IPS-NIHi7 (cell line): ENCODE measurements at regions not wholly inside any gene's neighbourhood (a gene's known extent, or its start where the extent isn't known, plus 50 kb on each side); places are given as distances from the start of the nearest gene placed in this dataset.
A peak's percentile ranks its signal among the peaks of the same experiment; 100 is the strongest.
"Not testable (repeated sequence)": the region's sequence is repeated elsewhere in the genome, so short reads cannot be mapped to it uniquely, and the experiment has no call there.

Experiments
- DNase-seq: peaks from one replicate; pipeline ENCODE4 v3.0.0; 2012; ENCODE audit warnings: mixed read lengths; ENCODE audit errors: extremely low spot score

DNA sequence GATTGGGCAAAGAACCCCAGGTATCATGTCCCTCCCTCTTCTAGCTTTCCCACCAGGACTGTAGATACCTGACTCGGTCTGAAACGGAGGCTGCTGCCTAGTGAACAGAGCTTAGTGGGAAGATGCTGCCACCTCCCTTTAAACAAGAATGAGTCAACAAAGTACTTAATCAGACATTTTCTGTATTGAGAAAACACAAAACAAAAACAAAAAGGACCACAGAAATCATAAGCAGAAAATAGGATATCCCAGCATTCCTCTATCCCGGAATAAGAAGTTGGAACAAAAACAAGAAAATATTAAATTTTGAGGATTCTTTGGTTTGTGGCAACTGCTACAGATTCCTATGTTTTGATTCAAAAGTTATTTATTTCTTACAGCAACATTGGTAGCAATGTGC lies 51.7 kb upstream of the COL8A1 start:
- DNase-seq: no peak

DNA sequence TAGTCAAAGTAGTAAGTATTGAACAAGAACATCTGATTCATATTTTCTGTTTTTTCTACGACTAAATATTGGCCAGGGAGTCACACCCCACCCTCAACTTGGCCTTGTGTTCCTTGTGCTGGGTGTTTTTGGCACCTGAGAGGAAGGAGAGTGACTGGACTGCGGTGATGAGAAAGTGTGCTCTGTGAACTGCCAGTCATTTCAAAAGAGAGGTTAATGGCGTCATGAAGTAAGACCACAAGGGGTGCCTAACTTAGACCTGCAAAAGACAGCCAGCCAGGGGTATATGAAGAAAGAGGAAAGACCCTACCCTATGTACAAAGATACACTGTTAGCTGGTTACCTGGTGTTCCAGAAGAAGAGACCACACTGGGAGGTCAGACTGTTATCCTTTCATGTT lies 58.4 kb upstream of the COL8A1 start:
- DNase-seq: no peak

DNA sequence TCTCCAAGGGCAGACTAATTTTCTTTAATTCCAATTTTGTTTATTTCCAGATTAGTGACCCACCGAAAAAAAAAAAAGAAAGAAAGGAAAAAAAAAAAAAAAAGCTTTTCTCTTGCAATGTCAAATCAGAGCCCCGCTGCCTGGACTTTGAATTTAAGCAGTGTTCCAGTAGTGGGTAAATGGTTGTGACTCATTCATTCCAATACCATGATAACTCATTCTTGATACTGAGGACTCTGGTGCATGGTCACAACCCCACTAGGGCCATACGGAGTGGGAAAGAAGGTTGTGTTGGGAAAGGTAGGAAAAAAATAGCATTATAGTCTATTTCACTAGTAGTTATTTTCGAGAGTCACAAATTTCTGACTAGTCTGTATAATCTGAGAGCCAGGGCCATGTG lies 59.1 kb upstream of the COL8A1 start:
- no peak for DNase-seq

DNA sequence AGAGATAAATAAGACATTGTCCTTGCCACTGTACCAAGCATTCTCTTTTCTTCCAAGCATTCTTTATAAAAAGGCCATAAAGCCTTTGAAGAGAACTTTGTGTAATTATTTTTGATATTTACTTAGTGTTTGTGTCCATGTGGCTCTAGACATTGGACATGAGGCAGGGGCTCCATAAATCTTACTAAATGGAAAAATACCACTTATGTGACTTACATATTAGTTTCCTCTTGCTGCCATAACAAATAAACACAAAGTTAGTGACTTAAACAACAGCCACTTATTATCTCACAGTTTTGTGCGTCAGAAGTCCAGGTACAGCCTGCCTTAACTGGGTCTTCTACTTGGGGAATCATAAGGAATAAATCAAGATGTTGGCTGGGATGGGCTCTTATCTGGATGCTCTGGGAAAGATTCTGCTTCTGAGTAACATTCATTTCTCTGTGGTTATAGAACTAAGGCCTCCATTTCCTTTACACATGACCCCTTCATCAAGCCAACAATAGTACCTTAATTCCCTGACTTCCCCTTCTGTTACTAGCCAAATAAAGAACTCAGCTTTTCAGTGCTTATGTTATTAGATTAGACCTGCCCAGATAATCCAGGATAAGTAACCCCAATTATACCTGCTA lies 59.9 kb upstream of the COL8A1 start:
- no peak for DNase-seq

DNA sequence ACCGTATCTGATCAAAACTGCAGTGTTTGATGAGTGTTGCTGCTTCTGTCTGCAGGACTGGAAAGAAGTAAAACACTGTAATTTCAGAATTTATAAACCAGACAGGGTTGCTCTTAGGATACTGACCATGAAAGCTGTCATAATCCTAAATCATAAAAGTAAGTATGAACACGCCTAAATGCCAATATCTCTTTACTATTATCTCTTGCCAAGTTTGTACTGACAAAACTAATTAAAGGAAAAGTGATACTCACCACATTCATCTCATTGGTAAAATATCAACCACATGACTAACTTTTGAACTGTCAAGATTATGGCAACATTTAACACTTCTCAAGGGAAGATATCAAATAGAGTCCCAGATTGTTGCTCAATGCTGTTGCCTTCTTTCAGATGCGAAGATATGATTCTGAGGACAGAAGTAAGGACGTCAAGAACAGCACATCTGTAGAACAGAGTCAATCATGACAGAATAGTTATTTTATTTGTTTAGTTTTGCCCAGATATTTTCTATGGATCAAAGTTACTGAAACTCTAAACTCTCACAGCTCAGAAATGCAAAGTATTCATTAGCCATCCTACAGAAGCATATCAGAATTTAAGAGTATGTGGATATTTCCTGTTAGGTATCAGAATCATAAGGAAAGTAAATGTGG lies 61.4 kb upstream of the COL8A1 start:
- no peak for DNase-seq

DNA sequence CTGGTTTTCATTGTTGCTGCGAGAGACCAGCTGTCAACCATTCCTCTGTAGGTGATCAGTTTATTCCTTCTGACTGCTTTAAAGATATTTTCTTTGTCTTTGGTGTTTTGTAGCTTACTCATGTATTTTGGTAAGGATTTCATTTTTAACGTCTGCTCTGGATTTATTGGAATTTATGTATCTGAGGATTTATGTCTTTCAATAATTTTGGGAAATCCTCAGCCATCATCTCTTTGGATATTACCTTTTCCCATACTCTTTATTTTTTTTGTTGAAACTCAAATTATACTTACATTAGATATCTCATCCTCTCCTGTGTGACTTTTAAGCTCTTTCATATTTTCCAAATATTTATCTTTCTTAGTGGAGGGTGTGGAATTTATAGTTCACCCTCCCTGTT lies 62.7 kb upstream of the COL8A1 start:
- no peak for DNase-seq

DNA sequence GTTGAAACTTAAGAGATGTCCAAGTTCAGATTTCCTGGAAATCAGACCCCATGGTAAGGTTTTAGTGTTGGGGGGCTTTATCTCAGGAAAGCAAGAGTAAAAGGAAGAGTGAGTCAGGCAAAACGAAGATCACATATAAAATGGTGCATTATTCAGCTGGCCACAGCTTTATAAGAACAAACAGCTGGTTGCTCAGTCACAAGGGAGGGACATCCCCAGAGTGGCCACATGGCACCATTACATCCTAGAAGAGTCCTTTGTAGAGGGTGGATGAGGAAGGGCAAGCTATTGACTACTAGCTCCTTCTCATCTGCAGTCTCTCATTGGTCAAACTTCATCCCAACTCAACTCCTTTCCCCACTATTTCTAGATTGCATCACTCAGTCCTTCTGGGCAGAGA lies 68.3 kb upstream of the COL8A1 start:
- no peak for DNase-seq

DNA sequence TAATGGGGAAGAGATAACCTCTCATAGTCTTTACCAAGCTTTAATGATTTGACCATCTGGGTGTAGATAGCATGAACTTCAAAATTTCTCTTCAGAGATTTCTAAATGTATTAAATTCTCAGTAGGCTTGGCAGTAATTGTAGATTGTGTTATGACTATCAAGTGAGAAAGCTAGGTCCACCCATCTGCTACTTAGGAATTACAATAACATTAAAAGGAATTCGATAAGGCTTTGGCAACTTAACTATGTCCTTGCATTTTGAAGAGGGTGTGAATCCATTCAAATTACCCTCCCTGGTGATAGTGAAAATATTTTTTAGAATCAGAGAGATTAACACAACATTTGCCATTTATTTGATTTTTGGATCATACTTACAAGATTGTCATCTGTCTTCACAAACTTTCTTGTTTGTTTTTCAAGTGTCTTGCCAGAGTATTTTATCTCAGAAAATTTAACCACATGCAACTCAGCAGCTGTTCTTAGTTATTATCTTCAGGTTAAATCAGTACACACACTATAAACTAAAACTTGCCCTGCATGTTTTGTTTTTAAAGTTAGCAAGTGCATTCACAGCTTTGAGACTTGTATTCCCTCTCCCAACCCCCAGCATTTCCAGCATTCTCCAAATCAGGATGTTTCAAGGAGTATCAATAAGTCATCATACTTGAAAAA lies 69.6 kb upstream of the COL8A1 start:
- DNase-seq: no peak

DNA sequence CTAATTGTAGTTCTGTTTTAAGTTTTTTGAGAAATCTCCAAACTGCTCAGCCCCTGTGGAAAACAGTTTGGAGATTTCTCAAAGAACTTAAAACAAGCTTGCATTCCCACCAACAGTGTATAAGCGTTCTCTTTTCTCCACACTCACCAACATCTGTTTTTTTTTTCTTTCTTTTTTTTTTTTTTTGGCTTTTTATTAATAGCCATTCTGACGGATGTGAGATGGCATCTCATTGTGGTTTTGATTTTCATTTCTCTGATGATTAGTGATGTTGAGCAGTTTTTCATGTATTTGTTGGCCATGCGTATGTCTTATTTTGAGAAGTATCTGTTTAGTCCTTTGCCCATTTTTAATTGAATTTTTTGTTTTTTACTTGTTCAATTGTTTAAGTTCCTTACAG lies 73.1 kb upstream of the COL8A1 start:
- no peak for DNase-seq

DNA sequence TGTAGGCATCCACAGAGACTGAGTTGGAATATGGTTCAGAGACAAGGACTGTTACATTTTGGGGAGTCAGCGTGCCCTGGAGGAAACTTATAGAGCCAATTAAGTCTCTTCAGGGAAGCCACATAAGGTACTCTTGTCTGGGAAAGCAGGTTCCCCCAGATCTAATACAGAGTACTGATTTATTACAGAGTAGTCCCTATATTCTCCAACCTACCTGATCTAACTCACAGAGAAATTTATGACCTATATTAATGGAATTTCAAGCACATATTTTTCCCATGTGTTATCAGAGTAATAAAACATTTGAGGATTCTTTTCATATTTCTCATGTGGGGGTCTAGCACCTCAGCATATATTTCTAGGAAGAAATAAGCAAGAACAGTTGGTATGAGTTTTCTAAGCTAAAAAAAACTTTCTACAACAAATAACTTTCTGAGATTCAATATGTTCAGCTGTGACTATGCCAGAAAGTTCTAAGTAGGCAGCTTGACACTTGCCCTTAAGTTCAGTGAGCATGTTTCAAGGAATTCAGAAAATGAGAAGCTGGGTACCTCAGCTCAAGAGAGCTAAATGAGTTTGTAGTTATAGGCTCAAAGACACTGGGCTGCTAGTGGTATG lies 75.3 kb upstream of the COL8A1 start:
- no peak for DNase-seq

DNA sequence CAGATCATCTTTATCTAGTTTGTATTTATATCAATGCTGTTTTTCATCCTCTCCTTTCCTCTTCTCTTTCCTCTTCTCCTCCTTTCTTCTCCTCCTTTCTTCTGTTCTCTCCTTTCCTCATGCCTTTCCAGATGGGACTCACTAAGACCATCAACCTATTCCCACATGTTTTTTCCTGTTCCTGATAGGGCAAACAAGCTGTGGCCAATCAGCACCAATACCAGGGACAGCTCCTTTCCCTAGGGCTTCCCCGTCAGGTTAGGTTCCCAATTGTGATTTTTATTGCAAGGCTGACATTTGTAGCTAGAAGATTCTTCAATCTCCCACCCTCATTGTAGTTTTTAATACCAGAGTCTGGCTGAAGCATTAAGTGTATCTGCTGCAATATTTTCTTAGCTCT lies 76.3 kb upstream of the COL8A1 start:
- DNase-seq: peak; percentile 76

DNA sequence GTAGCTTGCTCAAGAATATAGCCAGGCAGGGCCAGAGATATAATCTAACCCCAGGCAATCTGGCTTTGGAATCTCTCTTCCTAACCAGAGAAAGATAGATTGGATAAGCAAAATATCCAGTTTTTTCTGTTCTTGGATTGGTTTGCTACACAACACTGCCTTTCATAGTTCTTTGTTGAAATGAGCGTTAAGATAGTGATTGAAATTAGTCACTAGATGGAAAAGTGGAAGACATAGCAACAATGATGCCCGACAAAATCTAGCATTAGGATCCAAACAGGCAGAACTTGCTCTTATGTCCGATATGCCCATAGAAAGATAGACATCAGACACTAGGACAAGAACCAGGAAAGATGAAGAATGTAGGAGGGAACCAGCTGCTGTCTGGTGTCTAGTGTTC lies 77.3 kb upstream of the COL8A1 start:
- no peak for DNase-seq

DNA sequence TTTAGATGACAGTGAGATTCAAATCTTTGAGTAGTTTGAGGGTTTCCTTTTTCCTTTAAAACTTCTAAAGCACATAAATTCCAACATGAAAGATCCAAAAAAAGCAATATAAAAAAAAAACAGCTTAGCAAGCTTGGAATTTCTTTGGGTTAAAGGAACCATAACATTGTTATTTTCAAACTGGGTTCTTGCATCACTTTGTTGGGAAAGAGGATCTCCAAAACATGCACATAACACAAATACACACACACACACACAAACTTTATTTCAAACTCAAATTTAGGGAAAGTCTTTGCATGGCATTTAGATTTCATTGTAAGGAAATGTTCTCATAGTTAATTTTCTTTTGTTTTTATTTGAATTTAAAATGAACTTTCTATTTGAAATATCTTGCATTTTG lies 79.2 kb upstream of the COL8A1 start:
- DNase-seq: no peak

DNA sequence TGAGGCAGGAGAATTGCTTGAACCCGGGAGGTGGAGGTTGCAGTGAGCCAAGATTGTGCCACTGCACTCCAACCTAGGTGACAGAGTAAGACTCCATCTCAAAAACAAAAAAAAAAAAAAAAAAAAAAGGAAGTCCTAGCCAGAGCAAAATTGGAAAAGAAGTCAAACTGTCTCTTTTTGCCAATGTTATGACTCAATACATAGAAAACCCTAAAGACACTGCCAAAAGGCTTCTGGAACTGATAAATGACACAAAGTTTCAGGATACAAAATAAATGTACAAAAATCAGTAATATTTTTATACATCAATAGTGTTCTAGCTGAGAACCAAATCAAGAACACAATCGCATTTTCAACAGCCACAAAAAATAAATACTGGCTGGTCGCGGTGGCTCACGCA lies 82.5 kb upstream of the COL8A1 start:
- not testable (repeated sequence) for DNase-seq

DNA sequence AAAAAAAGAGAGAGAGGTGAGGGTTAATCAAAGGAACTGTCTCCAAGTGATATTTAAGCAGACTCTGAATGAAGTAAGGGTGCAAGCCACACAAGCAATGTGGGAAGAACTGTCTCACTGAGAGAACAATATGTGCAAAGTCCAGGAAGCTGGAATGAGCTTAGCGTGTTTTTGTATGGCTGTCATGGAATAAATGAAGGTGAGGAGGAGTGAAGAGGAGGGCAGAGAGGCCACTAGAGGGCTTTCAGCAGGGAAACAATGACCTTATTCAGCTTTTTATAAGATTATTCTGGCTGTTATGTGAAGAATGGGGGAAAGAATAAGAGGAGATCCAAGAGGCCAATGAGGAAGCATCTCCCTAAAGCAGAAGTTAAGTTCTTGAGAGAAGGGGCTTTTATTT lies 86.9 kb upstream of the COL8A1 start:
- no peak for DNase-seq

DNA sequence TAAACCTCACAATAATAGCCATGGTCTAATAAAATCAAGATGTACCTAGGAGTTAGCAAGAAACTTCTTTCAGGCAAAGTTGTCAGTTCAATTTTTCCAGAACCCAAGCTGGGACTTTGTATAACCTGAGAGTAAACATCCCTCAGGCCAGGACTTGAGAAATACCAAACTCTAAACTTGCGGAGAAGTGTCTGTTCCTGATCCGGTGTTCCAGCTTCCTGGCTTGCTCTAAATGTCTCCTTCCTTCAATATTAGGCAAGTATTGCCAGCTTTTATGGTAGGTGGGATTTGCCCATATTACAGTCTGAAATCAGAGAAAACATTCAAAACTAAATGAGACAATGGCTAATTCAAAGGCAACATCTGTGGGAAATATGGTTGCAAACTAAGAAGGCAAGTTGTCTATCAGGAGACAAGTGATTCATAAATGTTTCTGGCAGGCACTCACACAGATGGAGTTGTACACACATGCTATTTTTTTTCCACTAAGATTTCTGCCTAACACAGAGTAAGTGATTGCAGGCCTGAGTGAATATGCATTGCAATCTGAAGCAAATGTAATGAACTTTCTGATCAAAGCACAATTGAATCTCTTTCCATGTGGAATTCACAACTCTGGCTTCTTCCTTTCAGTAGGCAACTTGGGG lies 88.3 kb upstream of the COL8A1 start:
- no peak for DNase-seq

DNA sequence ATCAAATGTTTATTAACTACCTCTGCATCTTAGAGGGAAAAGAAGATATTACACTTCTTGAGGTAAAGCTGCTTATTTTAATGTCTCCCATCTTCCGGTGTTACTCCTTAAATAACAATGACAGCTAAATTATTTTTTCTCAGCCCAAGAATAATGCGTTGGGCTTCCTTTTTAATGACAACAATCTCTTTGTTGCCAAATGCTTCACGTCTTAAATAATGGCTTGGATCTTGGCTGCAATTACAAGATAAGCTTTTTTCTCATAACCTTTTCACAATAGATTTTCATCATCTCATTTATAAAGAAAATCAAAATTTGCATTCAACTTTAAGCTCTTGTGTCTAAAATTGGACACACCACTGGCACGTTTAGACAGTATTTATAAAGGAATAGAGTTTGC lies 89.2 kb upstream of the COL8A1 start:
- no peak for DNase-seq

DNA sequence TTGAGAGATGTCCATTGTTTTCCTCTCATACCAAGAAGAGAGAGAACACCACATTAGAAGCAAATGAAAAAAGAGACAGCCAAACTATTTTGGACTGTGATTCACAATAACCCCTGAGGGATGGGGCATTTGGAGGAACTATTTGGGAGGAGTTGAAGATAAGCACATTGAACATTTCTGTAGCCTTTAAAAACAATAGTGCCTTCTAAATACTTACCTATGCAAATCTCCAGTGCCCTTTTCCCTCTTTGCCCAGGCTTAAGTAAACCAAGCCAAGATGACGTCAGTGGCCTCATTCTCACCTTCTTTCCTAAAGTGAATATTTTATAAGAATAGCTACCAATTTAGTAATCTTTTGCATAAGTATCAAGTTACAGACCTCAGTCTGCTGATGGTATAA lies 89.7 kb upstream of the COL8A1 start:
- DNase-seq: no peak

DNA sequence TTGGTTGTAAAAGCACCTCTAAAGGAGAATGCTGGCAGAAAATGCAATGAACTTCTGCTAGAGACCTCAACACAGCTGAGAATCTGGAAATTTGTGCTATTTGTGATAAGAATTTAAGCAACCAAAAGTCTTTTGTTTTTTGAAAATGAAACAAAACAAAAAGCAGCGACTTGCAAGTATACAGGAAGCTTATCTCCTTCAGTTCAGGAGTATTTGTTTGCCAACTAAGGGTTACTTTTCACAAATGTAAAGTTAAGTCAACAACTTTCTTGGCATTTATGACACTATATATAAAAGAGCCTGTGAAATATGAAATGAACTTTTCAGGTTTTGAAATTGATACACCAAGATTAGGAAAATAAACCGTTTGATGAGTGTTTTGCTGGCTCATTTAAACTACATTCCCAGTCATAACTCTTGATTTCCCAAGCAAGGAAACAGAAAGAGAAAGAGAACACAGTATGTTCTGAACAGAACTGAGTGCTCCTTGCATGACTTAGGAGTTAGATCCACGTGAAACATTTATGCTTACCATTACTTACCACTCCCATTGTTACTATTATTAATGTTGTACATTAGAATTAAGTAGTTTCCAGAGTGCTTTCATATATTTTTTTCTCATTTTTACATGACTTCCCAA lies 92.3 kb upstream of the COL8A1 start:
- no peak for DNase-seq

DNA sequence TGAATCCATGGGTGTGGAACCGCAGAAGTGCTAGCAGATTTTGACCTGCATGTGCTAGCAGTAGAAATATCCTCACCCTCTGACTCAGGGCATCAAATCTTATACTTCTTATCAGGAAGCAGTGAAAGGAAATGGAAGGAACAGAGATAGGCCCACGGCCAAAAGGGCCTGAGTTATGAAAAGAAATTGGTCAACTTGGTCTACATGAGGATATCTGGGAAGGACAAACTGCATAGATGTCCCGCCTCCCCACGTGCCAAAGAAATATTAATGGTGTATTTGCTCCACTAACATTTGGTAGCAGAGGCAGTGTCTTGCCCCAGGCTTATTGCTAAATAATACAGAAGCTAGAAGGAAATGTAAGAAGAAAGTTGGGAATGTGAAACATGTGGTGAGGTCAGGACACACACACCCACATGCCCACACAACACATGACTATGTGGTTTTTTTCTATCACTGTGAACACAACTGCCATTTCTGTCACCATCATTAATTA lies 93.6 kb upstream of the COL8A1 start:
- DNase-seq: no peak

DNA sequence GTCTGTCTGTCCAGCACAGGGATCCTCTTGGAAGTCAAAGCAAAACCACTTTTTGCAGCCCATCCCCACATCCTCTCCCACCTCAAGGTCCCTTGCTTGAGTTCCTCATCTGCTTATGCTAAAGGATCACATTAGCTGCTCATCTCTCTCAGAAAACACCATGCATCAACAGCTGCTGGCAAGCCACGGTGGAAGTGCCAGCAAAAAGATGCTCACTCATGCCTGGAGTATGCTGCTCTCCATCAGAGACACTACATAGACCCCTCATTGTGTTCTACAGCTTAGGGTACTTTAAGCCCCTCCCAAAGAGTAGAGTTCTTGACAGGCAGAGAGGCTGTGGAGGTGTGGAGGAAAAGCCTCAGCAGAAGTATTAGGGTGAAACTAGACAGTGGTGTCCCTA lies 94.6 kb upstream of the COL8A1 start:
- no peak for DNase-seq
